GM19035 (cell line): ENCODE measurements at regions not wholly inside any gene's neighbourhood (a gene's known extent, or its start where the extent isn't known, plus 50 kb on each side); places are given as distances from the start of the nearest gene placed in this dataset.
"Not testable (repeated sequence)": the region's sequence is repeated elsewhere in the genome, so short reads cannot be mapped to it uniquely, and the experiment has no call there.

Experiments
- ATAC-seq: cut with Tn5 transposase; IDR thresholded peaks from one replicate; pipeline ENCODE4 v1.9.1; 2021; ENCODE audit not compliant: unreplicated experiment

DNA sequence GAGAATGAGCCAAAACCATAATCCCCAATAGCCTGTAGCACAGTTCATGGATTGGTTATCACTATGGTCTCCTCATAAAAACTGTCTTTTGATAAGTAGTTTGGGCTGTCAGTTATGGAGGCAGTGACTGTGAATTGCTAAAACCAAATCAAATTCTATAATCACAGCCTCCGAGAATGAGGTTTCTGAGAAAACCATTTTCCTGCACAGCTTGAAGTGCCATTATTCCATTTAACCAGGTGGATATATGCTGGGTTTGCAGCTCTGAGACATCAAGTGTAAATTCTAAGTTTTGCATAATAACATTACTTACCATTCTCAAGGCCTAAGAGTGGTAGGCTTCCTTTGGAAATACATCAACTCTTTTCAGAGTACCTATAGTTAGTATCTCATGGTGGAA lies 485.4 kb downstream of the FRK start:
- no peak for ATAC-seq

DNA sequence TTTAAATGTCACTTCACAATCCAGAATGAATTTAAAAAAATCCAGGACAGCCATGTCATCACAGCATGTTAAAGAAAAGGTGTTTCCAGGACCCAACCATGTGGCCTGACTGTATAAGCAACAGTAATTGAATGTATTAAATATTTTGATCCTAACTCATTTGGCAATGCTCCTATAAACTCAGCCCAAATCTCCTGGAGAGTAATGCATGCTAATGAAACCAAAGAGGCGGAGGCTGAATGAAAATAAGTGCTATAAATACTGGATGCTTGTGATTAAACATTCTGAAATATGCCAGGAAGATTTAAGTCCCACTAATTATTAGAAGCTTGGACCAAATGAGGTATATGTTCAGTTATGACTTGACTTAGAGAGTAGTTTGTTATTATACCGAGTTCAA lies 486.8 kb downstream of the FRK start:
- ATAC-seq, result no peak

DNA sequence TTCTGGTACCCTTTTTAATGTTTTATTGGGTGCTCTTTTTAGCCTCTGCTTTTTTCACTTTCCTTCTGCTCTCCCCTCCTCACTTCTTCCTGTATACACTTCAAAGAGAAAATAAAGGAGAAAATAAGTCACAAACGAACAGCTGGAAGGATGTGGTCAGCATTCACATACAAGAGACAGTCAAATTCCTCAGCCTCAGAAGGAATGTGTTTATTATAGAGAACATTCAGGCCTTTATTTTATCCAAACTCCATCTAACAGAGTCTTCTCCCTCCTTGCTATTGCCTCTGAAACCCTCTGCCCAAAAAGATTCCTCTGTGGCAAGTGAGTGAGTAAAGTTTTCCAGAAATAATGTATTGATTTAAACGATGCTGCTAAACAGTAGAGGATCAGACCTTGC lies 490.4 kb downstream of the FRK start:
- no peak for ATAC-seq

DNA sequence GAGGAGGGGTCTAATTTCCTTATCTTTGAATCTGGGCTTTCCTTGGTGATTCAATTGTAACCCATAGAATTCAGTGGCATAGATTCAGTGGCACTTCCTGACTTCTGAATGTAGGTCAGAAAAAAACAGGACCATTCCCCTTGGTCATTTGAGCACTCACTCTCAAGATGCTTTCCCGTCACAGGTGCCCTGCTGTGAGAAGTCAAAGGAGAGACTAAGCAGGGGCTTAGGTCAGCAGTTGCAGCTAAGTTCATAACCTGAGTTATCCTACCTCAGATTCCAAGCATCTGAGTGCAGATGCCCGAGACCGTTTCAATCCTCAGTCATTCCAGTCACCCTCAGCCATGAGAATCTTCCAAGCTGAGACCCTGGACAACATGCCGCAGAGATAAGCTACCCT lies 506.6 kb downstream of the FRK start:
- no peak for ATAC-seq

DNA sequence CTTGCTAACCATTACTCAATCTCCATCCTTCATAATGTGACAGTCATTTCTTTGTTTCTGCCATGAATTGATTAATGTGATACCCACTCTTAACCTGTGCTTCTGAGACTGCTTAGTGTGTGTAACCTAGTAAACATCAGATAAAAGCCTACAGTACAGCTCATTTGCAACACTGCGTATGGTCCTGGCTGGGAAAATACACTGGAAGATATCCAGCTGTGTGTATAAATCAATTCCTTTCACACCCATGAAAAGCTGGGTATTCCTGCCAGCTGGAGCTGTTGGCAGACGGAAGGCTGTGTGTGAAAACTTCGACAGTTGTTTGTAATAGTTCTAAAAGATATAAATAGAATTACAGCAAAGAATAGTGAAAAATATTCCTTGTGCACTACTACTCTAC lies 509.2 kb downstream of the FRK start:
- ATAC-seq, result no peak

DNA sequence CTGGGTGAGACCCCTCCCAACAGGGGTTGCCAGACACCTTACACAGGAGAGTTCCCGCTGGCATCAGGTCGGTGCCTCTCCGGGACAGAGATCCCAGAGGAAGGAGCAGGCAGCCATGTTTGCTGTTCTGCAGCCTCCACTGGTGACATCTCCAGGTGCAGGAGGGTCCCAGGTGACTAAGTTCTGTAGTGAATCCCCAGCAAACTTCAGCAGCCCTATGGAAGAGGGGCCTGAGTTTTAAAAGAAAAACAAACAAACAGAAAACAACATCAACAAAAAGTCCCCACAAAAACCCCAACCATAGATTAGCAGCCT lies 515.1 kb downstream of the FRK start:
- no peak for ATAC-seq

DNA sequence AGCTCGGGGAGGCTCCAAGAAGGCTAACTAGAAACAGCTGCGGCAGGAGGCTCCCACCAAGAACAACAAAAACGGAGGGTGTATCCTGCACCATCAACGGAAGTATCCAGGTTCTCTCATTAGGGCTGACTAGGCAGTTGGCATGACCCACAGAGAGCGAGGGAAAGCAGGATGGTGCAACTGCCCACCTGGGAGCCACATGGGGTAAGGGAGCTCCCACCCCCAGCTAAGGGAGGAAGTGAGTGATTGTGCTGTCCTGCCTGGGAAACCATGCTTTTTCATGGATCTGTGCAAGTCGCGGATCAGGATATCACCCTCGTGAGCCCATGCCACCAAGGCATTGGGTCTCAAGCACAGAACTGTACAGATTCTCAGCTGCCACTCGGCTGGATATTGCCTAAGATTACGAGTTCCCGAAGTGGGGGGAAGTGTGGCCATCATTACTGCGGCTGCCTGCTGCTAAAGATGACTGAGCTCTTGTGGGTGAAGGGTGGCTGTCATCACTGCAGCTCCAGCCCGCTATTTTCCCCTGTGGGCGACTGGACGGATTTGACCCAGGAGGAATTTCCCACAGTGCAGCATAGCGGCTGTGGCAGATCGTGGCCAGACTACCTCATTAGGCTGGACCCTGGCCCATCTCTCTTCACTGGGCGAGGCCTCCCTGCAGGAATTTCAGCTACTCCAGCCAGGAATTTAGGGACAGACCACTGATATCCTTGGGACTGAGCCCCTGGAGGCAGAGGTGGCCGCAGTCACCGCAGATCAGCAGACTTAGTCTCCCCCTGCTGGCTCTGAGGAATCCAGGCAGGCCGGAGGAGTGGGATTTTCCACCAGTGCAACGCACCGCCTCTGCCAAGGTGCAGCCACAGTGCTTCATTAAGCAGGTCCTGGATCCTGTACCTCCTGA lies 515.7 kb downstream of the FRK start:
- no peak for ATAC-seq

DNA sequence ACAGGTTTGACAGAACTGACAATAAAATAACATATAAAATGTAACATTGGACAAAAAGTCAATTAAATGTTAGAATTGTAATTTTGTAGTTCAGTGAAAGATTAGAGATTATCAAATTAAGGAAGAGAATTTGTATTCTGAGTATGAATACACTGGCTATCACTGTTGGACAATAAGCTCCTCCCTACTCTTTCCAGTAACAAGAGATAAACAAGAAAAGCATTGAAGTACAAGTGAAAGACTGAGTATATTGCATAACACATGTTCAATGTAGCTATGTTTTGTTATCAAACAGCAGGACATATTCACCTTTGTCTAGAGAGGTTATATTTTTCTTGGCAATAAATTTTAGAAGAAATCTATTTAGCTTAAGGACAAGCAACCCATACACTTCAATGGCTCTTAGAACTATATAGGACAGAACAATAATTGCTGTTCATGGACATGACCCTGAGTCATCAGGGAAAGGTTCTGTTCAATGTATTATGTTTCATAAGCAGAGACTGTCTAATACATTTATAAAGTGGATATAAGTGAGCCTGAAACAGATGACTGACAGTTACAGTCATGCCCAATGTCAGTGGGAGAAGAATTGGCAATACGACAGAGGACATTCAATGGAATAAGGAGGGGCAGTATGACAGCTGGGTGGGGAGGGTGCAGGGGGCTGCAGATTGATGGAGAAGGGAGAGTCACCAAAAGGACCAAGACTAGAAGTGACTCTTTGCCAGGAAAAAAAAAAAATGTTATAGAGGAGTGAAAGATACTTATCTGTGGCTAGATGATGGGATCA lies 520.4 kb downstream of the FRK start:
- no peak for ATAC-seq

DNA sequence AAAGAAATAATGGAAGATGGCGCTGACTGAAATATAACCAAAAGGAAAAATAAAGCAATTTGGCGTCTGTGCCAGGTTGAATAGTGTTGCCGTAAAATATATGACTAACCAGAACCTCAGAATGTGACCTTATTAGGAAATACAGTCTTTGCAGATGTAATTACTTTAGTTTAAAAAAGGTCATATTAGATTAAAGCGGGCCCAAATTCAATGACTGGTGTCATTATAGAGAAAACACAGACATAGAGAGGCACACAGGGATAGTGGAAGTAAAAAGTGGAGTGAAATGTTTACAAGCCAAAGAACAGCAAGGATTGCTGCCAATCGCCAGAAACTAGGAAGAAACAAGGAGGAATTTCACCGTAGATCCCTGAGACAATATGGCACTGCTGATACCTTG lies 521.2 kb downstream of the FRK start:
- ATAC-seq, result no peak

DNA sequence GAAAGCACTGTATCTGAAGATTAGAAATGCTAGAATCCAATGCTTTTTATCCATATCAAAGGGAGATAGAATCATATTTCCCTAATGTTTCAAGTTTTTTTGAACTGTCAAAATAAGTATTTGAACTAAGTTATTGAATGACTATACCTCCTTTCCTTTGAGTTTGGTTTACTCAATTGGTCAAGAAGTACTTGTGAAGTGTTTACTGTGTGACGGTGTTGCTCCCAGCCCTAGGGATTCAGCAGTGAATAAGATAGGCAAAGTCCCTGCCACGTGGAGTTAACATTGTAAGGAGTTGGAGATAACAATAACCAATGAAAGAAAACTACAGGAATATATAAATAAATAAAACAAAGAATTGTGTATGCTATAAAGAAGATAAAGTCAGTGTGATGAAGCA lies 535.9 kb downstream of the FRK start:
- ATAC-seq, result no peak

DNA sequence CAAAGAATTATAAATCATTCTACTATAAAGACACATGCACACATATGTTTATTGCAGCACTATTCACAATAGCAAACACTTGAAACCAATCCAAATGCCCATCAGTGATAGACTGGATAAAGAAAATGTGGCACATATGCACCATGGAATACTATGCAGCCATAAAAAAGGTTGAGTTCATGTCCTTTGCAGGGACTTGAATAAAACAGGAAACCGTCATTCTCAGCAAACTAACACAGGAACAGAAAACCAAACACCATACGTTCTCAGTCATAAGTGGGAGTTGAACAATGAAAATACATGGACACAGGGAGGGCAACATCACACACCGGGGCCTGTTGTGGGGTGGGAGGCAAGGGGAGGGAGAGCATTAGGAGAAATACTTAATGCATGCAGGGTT lies 538.9 kb downstream of the FRK start:
- ATAC-seq, result not testable (repeated sequence)

DNA sequence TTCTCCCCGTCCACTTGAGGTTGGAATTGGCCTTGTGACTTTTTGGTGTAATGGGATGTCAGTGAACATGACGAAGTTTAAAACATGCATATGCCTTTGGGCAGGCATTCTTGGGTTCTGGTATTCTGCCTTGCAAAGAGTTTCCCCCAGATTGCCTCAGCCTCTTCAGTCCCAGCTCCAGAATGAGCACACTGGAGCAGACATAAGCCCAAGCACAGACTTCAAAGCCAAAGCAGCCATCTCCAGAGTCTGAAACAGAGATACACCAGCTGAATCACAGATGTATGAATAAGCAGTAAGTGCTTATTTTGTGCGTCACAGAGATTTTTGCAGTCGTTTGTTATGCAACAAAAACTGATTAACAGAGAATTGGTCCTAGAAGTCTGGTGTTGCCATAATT lies 546.0 kb downstream of the FRK start:
- no peak for ATAC-seq

DNA sequence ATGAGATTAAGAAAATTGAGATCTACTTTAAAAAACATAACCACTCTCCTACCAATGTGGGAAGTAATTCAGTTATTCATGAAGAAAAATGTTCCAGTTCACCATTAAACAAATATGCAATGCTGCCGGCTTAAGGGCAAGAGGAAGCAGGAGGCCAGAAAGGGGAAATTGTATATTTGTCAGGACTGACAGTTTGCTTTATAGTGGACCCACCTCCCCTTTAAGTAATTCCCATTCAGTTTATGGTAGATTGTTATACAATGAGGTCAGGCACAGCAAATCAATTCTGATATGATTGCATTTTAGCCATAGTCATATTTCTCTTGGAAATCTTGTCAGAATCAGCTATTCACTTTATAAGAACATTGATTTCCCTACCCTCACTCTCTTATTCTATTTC lies 547.8 kb downstream of the FRK start:
- ATAC-seq, result no peak

DNA sequence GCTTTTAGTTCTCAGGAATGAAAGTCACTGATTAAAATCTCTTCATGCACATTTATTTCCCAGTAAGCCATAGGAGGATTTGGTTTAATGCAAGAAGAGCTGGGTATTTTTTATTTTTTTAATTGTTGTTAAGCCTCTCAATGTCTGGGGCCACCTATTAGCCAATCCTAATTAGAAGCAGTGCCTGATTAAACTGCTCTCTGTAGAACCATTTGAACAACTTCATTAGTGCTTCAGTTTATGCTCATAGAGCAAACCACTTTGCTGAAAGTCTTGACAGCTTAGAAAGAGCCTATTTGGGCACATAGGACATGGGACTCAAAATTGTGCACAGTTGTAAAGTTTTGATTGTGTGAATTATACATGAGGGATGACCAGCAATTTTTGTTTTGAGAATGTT lies 548.9 kb downstream of the FRK start:
- ATAC-seq, result no peak

DNA sequence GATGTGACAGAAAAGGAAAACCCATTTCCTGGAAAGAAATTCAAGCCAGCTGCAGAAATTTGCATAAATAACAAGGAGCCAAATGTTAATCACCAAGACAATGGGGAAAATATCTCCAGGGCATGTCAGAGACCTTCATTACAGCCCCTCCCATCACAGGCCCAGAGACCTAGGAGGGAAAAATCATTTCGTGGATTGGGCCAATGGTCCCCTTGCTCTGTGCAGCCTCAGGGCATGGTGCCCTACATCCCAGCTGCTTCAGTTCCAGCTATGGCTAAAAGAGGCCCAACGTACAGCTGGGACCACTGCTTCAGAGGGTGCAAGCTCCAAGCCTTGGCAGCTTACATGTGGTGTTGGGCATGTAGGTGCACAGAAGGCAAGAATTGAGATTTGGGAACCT lies 558.3 kb downstream of the FRK start:
- not testable (repeated sequence) for ATAC-seq

DNA sequence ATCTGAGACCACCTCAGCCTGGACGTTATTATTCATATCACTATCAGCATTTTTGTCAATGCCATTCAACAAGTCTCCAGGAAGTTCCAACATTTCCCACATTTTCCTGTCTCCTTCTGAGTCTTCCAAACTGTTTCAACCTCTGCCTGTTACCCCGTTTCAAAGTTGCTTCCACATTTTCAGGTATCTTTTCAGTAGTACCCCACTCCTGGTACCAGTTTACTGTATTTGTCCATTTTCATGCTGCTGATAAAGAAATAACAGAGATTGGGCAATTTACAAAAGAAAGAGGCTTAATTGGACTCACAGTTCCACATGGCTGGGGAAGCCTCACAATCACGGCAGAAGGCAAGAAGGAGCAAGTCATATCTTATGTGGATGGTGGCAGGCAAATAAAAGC lies 565.5 kb downstream of the FRK start:
- no peak for ATAC-seq

DNA sequence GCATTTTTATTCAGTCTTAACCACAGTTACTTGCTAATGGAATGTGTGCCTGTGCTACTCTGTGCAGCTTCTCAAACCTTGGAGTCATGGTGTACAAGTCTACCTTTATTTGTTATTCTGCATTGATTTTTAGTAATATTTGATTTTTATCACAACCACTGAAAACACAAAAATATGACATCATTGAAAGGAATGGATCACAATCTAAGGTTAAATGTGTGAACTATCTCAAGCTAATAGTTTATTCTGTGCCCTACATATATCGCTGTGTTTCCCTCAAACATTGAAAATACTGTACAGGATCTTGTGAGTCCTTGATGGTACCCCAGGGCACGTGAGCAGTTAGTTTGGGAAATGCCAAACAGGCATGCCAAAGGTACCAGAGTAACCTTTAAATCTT lies 573.4 kb downstream of the FRK start:
- ATAC-seq, result no peak

DNA sequence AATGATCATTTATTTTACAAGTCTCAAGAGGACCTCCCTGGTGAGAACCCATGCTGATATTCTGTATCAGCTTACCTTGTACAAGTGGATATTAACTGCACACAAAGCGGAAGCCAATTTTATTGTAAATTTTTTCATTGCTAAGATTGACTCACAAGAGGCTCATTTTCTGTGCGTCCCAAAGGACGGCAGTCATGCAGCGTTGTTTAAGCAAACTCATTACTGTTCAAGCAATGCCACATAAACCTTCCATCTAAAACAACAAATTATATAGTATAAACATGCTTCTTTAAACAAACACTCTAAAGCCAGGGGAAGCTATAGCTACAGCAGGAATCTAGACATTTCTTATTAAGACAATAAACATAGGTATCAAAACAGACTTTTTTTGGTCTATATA lies 575.3 kb downstream of the FRK start:
- no peak for ATAC-seq

DNA sequence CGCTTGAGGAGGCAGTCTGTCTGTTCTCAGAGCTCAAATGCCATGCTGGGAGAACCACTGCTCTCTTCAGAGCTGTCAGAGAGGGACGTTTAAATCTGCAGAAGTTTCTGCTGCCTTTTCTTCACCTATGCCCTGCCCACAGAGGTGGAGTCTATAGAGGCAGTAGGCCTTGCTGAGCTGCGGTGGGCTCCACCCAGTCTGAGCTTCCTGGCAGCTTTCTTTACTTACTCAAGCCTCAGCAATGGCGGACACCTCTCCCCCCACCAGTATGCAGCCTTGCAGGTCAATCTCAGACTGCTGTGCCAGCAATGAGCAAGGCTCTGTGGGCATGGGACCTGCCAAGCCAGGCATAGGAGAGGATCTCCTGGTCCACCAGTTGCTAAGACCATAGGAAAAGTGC lies 580.1 kb downstream of the FRK start:
- not testable (repeated sequence) for ATAC-seq

DNA sequence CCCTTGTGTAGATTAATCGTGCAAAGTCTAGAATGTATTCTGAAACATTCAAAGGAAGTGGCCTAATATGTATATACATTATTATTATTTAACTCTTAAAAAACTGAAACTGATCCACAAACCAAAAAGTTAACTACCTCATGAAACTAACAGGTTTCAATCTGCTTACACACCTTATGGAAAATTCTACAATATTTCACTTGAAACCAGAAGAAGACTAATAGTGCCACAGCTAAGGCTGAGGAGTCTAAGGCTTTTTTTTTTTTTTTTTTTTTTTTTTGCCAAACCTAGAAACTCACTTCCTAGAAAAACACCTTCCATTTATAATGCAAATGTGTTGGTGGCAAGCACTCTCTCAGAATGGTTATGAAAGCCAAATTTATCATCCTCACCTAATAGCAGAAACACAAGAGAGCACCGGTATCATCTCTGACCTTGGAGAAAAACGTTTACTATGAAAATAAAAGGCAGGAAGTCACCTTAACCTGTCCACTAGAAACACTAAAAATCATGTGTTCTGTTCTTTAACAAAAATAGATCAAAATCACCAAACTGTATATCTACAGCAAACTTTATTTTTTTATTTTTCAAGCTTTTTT lies 586.1 kb downstream of the FRK start:
- no peak for ATAC-seq

DNA sequence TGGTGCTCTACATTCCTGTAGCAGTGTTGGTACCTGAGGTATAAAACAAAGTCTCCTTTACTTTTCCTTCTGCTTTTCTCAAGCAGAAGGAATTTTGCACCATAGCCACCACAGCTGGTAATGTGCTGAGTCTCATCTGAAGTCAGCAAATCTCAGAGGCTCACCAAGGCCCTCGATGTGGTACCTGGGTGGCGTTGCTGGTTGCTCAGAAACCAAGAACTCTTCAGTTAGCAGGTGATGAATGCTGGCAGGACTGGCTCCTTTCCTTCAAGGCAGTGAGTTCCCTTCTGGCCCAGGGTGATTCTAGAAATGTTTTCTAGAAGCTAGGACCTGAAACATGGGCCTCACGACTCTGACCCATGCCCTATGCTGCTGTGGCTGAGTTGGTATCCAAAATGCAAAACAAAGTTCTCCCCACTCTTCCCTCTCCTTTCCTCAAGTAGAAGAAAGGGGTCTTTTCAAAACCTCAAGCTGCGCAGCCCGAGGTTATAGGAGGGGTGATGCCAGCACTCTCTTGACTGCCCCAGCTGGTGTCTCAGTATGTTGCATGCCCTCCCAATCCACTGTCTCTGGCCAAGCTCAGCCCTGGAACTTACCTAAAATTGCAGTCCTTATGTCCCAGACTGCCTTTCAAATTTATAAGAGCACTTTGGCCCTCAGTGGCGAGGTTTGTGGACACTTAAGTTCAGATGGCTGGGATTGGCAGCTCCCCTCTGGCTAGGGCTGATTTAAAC lies 592.3 kb downstream of the FRK start:
- ATAC-seq, result no peak
